Dermis microvascular lymphatic vessel endothelial cell (primary cell): ENCODE measurements at regions not wholly inside any gene's neighbourhood (a gene's known extent, or its start where the extent isn't known, plus 50 kb on each side); places are given as distances from the start of the nearest gene placed in this dataset.

Experiments
- DNase-seq, 2 donors: peaks; one replicate each; pipeline versions ENCODE4 v3.0.0 to v3.0.0-alpha.2; 2010; ENCODE audit warnings: low read depth in 2 of 2

DNA sequence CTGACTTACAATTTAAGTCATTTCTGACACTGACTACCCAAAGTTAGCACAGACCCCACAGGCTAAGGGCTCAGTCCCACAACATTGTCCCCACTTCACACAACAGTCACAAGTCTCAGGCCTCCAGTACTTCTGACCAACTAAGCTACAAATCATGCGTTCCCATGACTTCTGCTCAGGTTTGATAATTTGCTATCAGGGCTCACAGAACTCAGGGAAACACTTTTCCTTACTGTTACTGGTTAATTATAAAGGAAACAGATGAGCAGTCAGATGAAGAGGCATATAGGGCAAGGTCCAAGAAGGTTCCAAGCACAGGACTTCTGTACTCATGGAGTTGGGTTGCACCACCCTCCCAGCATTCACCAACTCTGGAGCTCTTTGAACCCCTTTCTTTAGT lies 151.2 kb upstream of the TNR start:
- DNase-seq = no peak

DNA sequence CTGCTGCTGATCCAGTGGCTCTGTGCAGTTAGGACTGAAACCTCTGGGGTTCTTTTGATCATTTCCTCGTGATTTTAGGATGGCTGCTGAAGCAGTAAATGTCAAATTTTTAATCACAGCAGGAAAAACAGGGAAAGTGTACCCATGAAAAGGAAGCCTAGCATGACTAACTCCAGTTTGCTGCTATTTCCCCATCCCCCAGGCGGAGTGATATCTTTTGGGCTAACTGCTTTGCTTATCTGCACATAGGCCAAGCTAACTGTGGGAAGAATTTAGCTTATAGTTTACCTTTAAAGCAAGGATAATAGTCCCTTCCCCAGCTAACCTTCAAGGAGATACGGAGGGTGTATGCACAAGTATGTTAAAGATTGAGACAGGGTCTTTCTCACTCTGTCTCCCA lies 149.8 kb upstream of the TNR start:
- peak in 1 of 2 donors; percentile 21 for DNase-seq

DNA sequence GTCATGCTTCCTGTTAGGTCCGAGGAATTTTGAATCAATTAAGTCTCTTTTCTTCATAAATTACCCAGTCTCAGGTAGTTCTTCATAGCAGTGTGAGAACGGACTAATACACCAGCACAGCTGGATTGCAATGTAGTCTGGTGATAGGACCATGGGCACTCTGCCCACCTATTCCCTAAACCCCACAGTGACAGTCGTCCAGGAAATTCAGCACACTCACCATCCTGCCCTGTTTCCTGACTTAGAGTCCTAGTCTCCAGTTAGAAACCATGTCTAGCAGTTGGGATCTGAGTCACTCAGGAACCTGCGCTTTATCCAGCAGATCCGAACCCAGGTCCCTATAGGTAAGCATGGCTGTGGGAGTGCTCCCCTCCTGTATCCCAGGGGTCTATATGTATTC lies 149.3 kb upstream of the TNR start:
- peak; percentile 73 to 82 for DNase-seq

DNA sequence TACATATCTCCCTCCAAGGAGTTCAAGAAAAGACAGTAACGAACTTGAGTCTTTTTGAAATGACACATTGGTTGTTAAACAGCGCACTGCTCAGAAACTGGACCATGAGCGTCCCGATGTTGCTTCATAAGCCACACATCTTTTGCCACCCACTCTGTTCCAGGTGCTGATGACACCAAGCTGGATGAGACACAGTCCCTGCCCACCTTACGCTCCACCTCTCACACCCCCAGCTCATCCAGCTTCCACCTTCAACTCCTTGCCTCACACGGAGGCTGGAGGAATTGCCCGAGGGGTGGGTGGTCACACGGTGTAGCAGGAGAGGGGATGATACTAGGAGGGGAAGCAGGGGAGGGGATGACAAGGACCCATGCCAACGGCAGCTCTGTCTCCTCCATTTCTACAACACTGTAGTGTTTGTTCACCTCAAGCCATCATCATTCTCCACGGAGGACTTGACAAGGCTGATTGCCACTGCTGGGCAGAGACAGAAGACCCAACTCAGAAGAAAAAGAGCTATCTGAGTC lies 148.5 kb upstream of the TNR start:
- no peak for DNase-seq

DNA sequence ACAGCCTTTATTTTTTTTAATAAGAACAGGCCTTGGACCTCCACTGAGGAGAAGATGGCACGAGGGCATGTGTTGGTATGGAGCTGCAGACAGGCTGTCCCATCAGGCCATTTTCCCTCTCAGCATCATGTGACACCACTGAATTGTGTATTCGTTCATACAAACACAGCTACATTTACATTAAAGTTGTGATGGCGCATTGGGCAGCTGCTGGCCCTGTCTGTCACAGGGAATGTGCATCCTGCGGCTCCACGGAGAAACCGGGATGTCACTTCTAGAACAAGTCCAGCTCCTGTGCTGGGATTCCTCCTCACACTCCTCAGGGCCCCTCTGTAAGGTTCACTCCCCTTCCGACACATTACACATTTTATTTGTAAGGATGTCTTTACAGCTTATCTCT lies 147.6 kb upstream of the TNR start:
- no peak for DNase-seq

DNA sequence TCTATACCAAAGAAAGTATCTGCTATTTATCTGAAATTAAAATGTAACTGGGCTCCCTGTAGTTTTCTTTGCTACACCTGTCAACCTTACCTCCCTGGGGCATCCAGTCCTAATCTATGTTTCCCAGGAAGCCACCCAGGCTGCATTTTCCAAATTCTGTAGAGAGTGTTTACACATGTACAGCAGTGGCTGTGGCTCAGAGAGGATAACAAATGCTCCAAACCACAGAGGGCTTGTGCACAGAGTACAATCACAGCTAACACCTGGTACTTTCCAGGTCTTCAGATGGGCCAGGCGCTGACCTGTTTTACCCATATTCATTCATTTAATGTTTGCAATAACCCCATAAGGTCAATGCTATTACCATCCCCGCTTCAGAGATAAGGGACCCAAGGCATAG lies 146.5 kb upstream of the TNR start:
- no peak for DNase-seq

DNA sequence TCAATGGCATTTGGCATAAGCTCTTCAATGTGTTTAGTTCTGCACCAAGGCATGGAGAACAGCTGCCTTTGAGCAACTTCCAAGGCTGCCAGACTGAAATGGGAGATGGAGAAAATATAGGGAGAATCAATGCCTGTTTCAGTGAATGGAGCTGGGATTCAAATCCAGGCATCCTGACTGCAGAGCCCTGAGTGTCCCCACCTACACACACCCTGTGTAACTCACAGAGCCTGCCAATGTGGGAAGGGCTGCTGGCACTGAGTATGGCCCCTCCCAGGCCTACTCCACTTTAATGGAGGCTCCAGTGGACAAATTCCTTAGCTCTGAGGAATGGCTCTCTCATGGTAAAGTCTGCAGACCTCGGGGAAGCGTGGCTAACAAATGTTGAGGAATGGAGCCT lies 145.6 kb upstream of the TNR start:
- no peak for DNase-seq

DNA sequence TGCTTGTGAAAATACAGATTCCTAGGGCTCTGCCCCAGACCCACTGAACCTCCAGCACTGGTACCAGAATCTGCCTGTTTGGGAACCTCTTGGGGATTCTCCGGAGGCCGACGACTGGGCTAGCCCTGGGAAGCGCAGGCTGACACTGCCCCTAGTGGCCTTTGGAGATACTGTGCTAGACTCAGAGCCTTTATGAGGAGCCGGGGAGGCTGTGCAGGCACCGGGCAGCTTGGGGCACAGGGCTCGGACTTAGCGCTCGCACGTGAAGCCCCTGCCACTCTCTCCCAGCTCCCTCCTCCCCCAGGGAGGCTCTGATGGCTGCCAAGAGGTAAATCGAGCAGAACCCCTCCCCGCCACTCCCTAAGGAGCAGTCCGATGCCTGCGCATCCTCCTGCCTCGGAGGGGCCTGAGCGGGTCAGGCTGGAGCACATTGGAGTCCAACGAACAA lies 144.6 kb upstream of the TNR start:
- DNase-seq = peak; percentile 30 to 53

DNA sequence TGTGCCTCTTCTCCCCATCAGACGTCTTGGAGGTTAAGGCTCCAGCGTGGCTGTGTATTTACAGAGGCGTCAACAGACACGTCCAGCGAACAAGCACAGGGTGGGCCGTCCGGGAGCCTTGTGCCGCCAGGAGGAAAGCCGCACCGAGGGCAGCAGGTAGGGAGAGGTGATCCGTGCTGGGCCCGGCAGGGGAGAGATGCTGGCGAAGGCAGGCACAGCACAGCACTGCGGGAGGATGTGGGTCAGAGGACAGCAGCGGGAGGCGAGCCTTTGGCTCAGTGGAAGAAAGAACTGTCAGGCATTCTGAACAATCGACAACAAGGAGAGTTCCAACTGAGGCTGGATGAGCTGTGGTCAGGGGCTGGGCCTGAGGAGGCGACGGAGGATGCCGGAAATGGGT lies 144.1 kb upstream of the TNR start:
- DNase-seq = no peak

DNA sequence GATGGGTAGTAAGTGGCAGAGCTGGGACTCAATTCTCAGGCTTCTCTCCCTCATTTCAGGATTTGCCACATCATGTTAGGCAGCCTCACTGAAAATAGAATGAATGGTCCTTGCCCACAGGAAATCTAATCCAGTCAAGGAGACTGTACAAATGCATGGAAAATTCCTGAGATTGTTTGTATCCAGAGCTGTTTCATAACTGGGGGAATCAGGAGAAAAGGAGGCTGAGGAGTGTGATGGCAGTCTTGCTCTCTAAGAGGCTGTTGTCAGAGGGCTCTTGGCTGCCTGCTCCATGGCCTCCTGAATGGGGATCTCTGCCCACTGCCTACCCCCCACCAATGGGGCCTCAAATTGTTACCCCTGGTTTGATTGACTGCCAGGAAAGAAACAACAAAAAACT lies 141.9 kb upstream of the TNR start:
- peak in 1 of 2 donors; percentile 18 for DNase-seq

DNA sequence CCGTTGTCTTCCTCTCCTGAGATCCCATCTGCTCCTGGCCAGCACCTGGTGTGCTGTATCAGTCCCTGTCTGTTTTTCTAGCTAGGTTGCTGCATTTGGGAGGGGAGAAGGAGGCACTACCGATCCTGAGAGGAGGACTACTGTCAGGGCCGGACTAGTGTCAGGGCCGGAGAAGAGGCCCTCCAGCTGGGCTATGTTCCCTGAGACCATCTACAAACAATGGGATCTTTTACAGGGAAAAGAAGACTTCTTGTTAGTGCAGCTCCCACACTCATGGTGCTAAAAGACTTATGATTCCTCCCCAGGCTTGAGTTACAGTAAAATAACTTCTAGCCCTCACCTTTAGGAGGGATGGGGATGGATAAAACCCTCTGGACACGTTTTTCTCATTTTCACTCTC lies 141.0 kb upstream of the TNR start:
- DNase-seq = no peak

DNA sequence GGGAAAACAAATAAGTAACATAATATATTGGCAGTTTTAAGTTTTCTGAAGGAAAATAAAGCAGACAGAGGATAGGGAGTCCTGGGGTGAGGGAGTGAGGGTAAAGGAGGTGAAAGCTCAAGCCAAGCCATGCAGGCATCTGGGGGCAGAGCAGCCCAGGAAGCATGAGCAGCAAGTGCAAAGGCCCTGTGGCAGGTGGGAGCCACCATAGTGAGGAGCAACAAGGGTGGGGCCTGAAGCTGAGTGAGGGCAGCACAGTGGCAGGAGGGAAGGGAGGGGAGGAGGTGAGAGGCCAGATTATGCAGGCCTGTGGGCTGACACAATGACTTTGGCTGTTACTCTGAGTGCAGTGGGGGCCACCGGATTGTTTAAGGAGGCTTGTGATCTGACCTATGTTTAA lies 138.8 kb upstream of the TNR start:
- DNase-seq = no peak

DNA sequence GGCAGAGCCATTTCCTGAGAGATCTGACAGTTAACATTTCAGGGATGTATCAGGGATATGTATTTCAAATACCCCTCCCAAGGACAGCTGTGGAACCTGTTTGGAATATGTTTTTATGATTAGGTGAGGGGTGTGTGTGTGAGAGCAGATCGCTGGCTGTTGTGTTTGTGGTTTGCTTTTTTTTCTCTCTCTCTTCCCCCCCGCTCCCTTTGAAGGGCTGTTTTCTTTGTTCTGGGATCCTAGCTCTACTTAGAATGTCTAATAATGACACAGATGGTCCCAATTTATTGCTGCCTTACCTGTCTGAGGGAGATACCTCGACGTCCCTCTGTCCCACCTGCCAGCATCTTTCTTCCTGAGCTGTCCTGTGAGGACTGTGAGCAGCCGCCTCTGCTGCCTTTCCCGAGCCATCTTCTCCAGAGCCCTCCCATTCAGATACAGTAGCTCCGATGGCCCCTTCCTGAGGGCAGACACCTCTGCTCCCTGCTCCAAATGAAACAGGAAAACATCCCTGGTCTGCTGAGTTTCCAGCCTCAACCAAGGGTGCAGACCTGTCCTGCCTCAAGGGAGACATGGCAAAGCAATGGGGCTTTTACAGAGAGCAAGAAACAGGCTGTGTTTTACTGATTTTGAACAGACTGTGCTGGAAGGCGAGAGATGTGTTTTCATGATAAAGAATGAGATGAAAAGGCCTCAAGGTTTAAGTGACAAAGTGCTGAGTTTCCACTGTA lies 138.0 kb upstream of the TNR start:
- no peak for DNase-seq

DNA sequence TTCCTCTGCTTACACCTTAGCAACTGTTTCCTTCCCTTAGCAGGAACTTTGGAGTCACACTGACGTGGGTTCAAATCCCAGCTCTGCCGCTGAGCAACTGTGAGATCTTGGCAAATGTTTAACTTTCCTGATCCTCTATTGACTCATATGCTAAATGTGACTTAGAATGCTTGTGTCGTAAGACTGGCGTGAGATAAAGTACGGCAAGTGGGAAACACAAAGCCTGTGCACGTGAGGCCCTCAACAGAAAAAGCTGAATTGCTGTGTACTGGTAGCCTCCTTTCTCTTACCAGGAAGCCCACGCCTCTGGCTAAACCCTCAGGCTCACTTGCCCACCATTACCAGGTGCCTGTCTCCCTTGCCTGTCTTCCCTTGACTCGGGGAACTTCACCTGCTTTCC lies 135.4 kb upstream of the TNR start:
- DNase-seq = no peak

DNA sequence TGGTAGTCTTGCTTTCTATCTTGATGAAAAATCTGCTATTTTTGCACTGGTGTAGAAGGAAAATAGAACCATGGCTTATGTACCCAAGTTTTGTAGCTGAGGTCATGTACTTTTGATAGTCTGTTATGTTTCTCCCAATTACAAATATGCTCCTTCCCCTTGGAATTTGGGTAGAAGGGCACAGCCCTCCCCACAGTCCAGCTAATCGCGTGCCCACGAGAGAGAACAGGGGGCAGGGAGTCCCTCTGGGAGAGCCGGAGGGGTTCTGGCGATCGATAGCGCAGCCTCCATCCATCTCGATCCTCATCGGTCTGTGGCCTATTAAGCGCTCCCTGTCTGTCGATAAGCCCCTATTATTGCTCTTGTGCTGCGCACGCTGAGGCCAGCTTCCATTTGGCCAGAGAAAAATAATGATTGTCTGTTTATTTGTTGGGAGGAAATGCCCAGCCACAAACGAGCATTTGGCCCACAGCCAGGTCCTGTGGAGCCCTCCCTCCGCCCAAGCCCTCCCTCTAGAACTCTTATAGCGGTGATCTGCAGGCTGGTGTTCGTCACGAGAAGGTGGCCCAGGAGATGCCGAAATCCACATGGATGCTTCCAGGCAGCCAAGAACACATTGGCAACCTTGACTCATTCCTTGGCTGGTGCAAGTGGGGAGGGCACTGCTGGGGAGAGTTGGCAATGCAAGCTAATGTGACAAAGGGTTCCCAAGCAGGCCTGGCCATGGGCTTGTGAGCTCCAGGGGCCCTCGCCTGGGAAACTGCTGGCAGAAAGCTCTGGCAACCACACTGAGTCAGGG lies 134.7 kb upstream of the TNR start:
- DNase-seq = no peak

DNA sequence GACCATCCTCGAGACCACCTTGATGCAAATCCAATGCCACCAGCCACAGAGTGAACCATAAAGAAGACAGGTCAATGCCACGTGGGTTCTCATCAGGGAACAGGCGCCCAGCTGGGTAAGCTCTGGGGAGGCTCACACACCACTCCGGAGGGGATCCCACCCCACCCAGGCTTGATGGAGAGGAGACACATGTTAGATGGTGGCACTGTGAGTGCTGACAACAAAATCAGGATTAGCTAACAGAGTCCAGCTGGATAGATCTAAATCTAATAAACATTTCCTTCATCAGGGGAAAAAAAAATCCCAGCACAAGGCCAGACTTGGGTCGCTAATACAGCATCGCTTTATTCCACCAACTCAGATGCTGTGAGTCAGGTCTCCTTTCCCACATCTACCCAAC lies 132.2 kb upstream of the TNR start:
- DNase-seq = no peak

DNA sequence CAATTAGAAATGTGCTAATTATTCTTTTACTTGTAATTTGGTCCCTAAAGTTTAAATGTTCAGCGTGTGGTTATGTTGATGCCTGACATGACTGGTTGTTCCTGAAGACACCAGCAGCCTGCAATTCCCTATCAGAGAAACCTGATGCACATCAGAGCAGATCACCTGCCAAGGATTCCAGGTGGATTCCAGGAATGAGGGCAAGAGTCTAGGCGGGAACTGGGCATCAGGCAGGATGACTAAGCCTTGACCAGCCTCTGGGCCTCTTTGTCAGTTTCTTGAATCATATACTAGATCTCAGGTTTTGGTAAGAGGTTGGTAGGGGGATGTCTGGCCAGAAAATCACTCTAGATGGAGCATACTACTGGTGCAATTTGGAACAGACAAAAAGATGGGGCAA lies 130.7 kb upstream of the TNR start:
- no peak for DNase-seq

DNA sequence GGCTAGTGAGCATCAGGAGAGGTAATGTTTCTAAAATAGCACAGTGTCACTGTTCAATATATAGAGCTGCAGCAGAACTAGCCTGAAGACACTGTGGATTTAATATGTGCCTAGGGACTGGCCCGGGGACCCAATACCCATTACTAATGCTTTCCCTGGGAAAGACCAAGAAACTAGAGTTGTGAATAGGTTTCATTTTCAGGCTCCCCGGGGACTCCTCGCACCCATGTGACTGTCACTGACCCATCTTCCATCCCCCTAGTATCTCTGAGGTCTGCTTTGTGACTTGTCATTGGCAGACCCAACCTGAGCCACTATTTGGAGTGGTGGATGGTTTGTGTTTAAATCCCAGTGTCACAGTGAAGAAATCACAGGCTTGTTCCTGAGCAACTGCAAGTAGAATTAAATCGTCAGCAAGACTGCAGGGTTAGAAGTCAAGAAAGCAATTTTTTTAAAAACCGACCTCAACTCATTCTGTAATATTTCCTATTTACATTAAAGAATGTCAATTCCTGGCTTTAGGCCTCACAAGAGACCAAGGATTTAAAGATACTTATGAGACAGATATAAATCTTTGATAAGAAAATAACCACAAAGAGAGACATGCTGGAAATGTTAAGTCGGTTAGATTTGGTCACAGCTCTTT lies 130.0 kb upstream of the TNR start:
- DNase-seq = no peak

DNA sequence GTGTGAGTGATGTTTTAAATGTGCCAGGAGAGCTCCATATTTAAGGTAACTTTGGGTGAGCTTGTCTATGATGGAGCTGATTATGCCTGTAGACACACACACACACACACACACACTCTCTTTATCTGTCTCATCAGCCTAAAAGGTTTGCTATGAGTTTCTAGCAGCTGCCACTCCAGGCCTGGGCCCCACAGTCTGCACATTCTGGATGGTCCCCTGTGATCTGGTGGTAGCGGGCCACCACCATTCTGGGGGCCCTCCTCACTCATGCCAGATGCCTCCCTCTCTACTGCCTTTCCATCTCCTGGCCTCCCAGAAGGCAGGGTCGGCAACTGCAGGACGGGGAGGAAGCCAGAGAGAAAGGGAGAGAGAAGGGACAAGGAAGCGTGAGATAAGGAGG lies 129.2 kb upstream of the TNR start:
- DNase-seq = no peak

DNA sequence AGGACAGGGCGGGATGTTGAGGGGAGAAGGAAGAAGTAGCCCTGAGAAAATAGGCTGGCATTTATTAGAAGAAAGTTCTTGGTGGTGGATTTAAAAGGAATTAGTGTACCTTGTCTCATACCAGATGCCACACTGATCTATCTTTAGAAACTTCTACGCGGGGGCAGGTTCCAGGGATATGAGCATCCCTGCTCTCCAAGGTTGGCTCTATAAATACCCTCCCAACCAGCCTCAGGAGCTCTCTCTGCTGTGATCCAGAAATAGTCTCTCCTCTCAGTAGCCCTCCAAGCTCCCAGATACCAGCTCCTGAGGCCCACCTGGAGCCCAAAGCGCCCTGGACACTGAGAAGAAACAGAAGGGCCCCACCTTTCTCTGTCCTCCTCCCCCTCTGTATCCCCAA lies 128.3 kb upstream of the TNR start:
- DNase-seq = no peak

DNA sequence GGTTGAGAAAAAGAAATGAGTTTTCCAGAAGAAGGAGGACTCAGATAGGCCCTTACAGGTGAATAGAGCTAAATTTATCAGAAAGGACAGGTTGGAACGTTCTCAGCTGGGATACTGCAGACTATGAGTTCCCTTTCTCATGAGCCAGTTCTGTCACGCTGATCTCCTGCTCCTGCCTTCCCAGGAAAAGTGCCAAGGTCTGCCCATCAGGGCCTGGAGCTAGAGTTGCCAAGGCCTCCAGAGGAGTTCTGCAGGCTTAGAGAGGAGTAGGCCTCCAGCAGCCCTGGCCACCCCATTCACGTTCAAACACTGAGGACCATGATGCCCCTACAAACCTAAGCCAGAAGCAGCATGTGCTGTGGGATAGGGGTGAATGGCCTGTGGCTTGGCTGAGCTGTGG lies 126.8 kb upstream of the TNR start:
- DNase-seq = no peak

DNA sequence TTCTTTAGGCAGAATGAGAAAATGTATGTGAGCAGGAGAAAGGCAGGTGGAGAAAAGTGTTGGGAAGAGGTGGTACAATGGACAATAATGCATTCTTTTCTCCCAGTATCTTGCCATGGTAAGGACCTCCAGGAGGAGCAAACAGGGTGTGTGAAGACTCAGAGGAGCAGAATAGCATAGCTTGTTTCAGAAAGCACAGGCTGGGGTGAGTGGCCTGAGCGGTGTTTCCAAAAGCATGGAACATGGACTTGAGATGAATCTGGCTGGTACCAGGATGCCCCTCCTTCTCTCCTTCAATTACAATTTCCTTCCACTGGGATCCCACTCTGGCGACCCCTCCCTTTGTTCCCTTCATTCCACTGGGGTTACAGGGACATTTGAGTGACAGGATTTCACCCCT lies 123.4 kb upstream of the TNR start:
- DNase-seq = no peak
